ENCODE measurements at regions not wholly inside any gene's neighbourhood (a gene's known extent, or its start where the extent isn't known, plus 50 kb on each side); places are given as distances from the start of the nearest gene placed in this dataset.

GRCh38 chr6:112591329-112591728 is 244.2 kb downstream of the RFPL4B start:
- Histone ChIP-seq H3K4me2 (ENCODE audit: low read length) (no peak overlapping the region), H2AFZ (ENCODE audit: low read depth, low read length) (no peak overlapping the region), H3K9ac (ENCODE audit: low read length) (no peak overlapping the region), H3K4me1 (ENCODE audit: insufficient read depth, low read length) (no peaks in the 10 kb centered on the region), H3K36me3 (ENCODE audit: insufficient read depth, low read length) (no peaks in the 10 kb centered on the region), H3K9me3 (ENCODE audit: insufficient read depth, low read depth, low read length) (peaks cover 5% of the 10 kb centered on the region), H3K27ac (ENCODE audit: low read depth, low read length) (no peak overlapping the region), H3K4me3 (ENCODE audit: insufficient read depth, low read depth, low read length) (no peak overlapping the region), H4K20me1 (ENCODE audit: insufficient read depth, low read length) (no peaks in the 10 kb centered on the region), H3K27me3 (ENCODE audit: insufficient read depth, low read length) (no peaks in the 10 kb centered on the region), H3K79me2 (ENCODE audit: insufficient read depth, low read length) (no peaks in the 10 kb centered on the region)
- H3K27me3 Mint-ChIP-seq (ENCODE audit: low read depth, unreplicated experiment) = no peaks in the 10 kb centered on the region
- TF ChIP-seq EZH2 (IDR thresholded peaks at IDR 0.05; ENCODE audit: insufficient read depth, low read length) = no peak
- TF ChIP-seq CTCF (IDR thresholded peaks at IDR 0.05; ENCODE audit: insufficient read depth, low read depth, low read length) = no peak
- H3K4me3 Mint-ChIP-seq (ENCODE audit: unreplicated experiment) = no peak overlapping the region
- no peak for DNase-seq (ENCODE audit: low read depth)
- H3K36me3 Mint-ChIP-seq (ENCODE audit: low read depth, unreplicated experiment) = peaks cover 3% of the 10 kb centered on the region
- no peaks in the 10 kb centered on the region for H3K4me1 Mint-ChIP-seq (ENCODE audit: low read depth, unreplicated experiment)
- H3K9me3 Mint-ChIP-seq (ENCODE audit: unreplicated experiment) = peaks cover 2% of the 10 kb centered on the region
- no peak overlapping the region for H3K27ac Mint-ChIP-seq (ENCODE audit: unreplicated experiment)
- no peak for FAIRE-seq

GRCh38 chr6:112592159-112592558 is 245.0 kb downstream of the RFPL4B start:
- H3K27me3 ChIP-seq (ENCODE audit: insufficient read depth, low read length) = no peaks in the 10 kb centered on the region
- H3K4me1 Mint-ChIP-seq (ENCODE audit: low read depth, unreplicated experiment) = no peaks in the 10 kb centered on the region
- no peak overlapping the region for H3K4me3 Mint-ChIP-seq (ENCODE audit: unreplicated experiment)
- no peak overlapping the region for H3K27ac Mint-ChIP-seq (ENCODE audit: unreplicated experiment)
- no peak overlapping the region for H3K4me2 ChIP-seq (ENCODE audit: low read length)
- no peaks in the 10 kb centered on the region for H3K79me2 ChIP-seq (ENCODE audit: insufficient read depth, low read length)
- H3K9ac ChIP-seq (ENCODE audit: low read length) = no peak overlapping the region
- H4K20me1 ChIP-seq (ENCODE audit: insufficient read depth, low read length) = no peaks in the 10 kb centered on the region
- peak; percentile 40 for DNase-seq (ENCODE audit: low read depth)
- TF ChIP-seq CTCF (IDR thresholded peaks at IDR 0.05; ENCODE audit: insufficient read depth, low read depth, low read length) (no peak), EZH2 (IDR thresholded peaks at IDR 0.05; ENCODE audit: insufficient read depth, low read length) (no peak)
- peaks cover 2% of the 10 kb centered on the region for H3K9me3 Mint-ChIP-seq (ENCODE audit: unreplicated experiment)
- no peak overlapping the region for H3K27ac ChIP-seq (ENCODE audit: low read depth, low read length)
- no peaks in the 10 kb centered on the region for H3K4me1 ChIP-seq (ENCODE audit: insufficient read depth, low read length)
- H3K4me3 ChIP-seq (ENCODE audit: insufficient read depth, low read depth, low read length) = no peak overlapping the region
- no peaks in the 10 kb centered on the region for H3K36me3 ChIP-seq (ENCODE audit: insufficient read depth, low read length)
- no peaks in the 10 kb centered on the region for H3K27me3 Mint-ChIP-seq (ENCODE audit: low read depth, unreplicated experiment)
- H2AFZ ChIP-seq (ENCODE audit: low read depth, low read length) = no peak overlapping the region
- H3K9me3 ChIP-seq (ENCODE audit: insufficient read depth, low read depth, low read length) = peaks cover 5% of the 10 kb centered on the region
- H3K36me3 Mint-ChIP-seq (ENCODE audit: low read depth, unreplicated experiment) = peaks cover 3% of the 10 kb centered on the region
- FAIRE-seq = no peak

GRCh38 chr6:112594886-112595594 is 247.9 kb downstream of the RFPL4B start:
- H3K4me2 ChIP-seq (ENCODE audit: low read length) = no peak overlapping the region
- peak; percentile 50 for DNase-seq (ENCODE audit: low read depth)

More at GRCh38 chr6:112594886-112595594, 247.9 kb downstream of the RFPL4B start:
- H3K9ac ChIP-seq (ENCODE audit: low read length) = no peak overlapping the region
- H3K4me3 Mint-ChIP-seq (ENCODE audit: unreplicated experiment) = no peak overlapping the region
- H3K9me3 Mint-ChIP-seq (ENCODE audit: unreplicated experiment) = peaks cover 2% of the 10 kb centered on the region
- FAIRE-seq = no peak
- no peaks in the 10 kb centered on the region for H3K79me2 ChIP-seq (ENCODE audit: insufficient read depth, low read length)
- H4K20me1 ChIP-seq (ENCODE audit: insufficient read depth, low read length) = no peaks in the 10 kb centered on the region
- no peak overlapping the region for H3K27ac Mint-ChIP-seq (ENCODE audit: unreplicated experiment)
- no peaks in the 10 kb centered on the region for H3K4me1 Mint-ChIP-seq (ENCODE audit: low read depth, unreplicated experiment)
- no peaks in the 10 kb centered on the region for H3K4me1 ChIP-seq (ENCODE audit: insufficient read depth, low read length)
- TF ChIP-seq EZH2 (IDR thresholded peaks at IDR 0.05; ENCODE audit: insufficient read depth, low read length) (no peak), CTCF (IDR thresholded peaks at IDR 0.05; ENCODE audit: insufficient read depth, low read depth, low read length) (no peak)
- peaks cover 3% of the 10 kb centered on the region for H3K36me3 Mint-ChIP-seq (ENCODE audit: low read depth, unreplicated experiment)
- no peaks in the 10 kb centered on the region for H3K27me3 ChIP-seq (ENCODE audit: insufficient read depth, low read length)
- no peak overlapping the region for H2AFZ ChIP-seq (ENCODE audit: low read depth, low read length)
- H3K9me3 ChIP-seq (ENCODE audit: insufficient read depth, low read depth, low read length) = peaks cover 5% of the 10 kb centered on the region
- no peaks in the 10 kb centered on the region for H3K27me3 Mint-ChIP-seq (ENCODE audit: low read depth, unreplicated experiment)
- H3K36me3 ChIP-seq (ENCODE audit: insufficient read depth, low read length) = no peaks in the 10 kb centered on the region
- H3K27ac ChIP-seq (ENCODE audit: low read depth, low read length) = no peak overlapping the region
- no peak overlapping the region for H3K4me3 ChIP-seq (ENCODE audit: insufficient read depth, low read depth, low read length)
